PC-3 (cell line): ENCODE measurements at regions not wholly inside any gene's neighbourhood (a gene's known extent, or its start where the extent isn't known, plus 50 kb on each side); places are given as distances from the start of the nearest gene placed in this dataset.

ENCODE experiments used
- EZH2 ChIP-seq: fragments of 300-600 bp; sonication (generic); IDR thresholded peaks from one replicate; pipeline ENCODE4 v1.6.1; 2017; ENCODE audit warnings: antibody characterized with exemption, mild to moderate bottlenecking, low read length; ENCODE audit not compliant: unreplicated experiment
- EZH2phosphoT487 ChIP-seq: fragments of 300-600 bp; sonication (generic); IDR thresholded peaks from 2 replicates; pipeline ENCODE4 v1.6.1; 2018; ENCODE audit warnings: mild to moderate bottlenecking, antibody characterized with exemption, low read length, borderline replicate concordance
- TF ChIP-seq, protein P1 (sequence below): fragments of 300-600 bp; sonication (generic); conservative IDR thresholded peaks from 2 replicates; pipeline ENCODE4 v1.5.1; 2017; ENCODE audit warnings: antibody characterized with exemption, low read depth, mild to moderate bottlenecking, low read length

DNA sequence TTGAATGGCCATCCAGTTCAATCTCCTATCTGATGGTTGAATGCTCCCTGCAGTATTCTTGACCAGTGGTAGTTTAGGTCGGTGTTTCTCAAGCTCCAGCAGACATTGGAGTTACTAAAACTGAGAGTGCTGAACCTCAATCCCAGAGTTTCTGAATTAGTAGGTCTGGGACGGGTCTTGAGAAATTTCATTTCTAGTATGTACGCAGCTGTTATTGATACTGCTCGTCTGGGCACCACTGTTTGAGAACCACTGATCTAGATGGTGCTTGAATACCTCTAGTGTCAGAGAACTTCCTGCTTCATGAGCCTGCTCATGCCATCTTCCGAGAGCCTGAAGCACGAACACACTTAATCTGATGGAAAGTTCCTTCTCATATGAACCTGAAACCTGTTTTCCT is 99.4 kb upstream of the CREB5 start:
- TF ChIP-seq, protein P1, sequence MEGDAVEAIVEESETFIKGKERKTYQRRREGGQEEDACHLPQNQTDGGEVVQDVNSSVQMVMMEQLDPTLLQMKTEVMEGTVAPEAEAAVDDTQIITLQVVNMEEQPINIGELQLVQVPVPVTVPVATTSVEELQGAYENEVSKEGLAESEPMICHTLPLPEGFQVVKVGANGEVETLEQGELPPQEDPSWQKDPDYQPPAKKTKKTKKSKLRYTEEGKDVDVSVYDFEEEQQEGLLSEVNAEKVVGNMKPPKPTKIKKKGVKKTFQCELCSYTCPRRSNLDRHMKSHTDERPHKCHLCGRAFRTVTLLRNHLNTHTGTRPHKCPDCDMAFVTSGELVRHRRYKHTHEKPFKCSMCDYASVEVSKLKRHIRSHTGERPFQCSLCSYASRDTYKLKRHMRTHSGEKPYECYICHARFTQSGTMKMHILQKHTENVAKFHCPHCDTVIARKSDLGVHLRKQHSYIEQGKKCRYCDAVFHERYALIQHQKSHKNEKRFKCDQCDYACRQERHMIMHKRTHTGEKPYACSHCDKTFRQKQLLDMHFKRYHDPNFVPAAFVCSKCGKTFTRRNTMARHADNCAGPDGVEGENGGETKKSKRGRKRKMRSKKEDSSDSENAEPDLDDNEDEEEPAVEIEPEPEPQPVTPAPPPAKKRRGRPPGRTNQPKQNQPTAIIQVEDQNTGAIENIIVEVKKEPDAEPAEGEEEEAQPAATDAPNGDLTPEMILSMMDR = no peak
- TF ChIP-seq EZH2 (no peak), EZH2phosphoT487 (no peak)
